ENCODE measurements at regions not wholly inside any gene's neighbourhood (a gene's known extent, or its start where the extent isn't known, plus 50 kb on each side); places are given as distances from the start of the nearest gene placed in this dataset.

DNA sequence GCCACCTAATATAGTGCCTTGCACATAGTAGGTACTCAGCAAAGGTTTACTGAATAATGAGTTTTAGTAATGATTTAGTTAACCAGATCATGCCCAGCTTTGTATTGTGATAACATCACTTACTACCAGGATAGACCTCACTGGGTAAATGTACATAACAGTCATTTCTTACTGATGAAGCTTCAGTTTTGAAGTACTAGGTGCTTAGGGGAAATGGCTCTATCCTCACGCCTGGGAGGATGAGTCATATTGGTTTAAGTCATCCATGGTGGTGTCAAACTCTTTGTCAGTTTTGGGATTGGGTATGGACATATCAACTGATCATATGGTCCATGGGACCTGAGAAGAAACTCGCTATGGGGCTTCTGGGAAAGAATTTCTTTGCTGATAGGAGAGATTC is 90.6 kb upstream of the USP24 start:
- H3K27ac ChIP-seq (replicated peaks) = no peak overlapping the region
- DNase-seq (ENCODE audit: low read depth in 1 of 2, low spot score in 1 of 2) = no peak

GRCh38 chr1:55304229-55304740 is 89.1 kb upstream of the USP24 start:
- no peak for DNase-seq (ENCODE audit: low read depth in 1 of 2, low spot score in 1 of 2)
- no peak overlapping the region for H3K4me3 ChIP-seq (replicated peaks; ENCODE audit: insufficient read depth, low read length)
- H3K27me3 ChIP-seq (ENCODE audit: insufficient read depth, poor library complexity, severe bottlenecking) = no peaks in the 10 kb centered on the region
- TF ChIP-seq, protein P1, sequence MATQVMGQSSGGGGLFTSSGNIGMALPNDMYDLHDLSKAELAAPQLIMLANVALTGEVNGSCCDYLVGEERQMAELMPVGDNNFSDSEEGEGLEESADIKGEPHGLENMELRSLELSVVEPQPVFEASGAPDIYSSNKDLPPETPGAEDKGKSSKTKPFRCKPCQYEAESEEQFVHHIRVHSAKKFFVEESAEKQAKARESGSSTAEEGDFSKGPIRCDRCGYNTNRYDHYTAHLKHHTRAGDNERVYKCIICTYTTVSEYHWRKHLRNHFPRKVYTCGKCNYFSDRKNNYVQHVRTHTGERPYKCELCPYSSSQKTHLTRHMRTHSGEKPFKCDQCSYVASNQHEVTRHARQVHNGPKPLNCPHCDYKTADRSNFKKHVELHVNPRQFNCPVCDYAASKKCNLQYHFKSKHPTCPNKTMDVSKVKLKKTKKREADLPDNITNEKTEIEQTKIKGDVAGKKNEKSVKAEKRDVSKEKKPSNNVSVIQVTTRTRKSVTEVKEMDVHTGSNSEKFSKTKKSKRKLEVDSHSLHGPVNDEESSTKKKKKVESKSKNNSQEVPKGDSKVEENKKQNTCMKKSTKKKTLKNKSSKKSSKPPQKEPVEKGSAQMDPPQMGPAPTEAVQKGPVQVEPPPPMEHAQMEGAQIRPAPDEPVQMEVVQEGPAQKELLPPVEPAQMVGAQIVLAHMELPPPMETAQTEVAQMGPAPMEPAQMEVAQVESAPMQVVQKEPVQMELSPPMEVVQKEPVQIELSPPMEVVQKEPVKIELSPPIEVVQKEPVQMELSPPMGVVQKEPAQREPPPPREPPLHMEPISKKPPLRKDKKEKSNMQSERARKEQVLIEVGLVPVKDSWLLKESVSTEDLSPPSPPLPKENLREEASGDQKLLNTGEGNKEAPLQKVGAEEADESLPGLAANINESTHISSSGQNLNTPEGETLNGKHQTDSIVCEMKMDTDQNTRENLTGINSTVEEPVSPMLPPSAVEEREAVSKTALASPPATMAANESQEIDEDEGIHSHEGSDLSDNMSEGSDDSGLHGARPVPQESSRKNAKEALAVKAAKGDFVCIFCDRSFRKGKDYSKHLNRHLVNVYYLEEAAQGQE (IDR thresholded peaks at IDR 0.05; ENCODE audit: insufficient replicate concordance, low read depth) = no peak
- TF ChIP-seq SPI1 (IDR thresholded peaks at IDR 0.05; ENCODE audit: borderline replicate concordance, low read depth) (no peak), POLR2AphosphoS5 (IDR thresholded peaks at IDR 0.05; ENCODE audit: low read depth) (no peak), GABPA (IDR thresholded peaks at IDR 0.05; ENCODE audit: low read depth) (no peak)
- TF ChIP-seq, protein P2, sequence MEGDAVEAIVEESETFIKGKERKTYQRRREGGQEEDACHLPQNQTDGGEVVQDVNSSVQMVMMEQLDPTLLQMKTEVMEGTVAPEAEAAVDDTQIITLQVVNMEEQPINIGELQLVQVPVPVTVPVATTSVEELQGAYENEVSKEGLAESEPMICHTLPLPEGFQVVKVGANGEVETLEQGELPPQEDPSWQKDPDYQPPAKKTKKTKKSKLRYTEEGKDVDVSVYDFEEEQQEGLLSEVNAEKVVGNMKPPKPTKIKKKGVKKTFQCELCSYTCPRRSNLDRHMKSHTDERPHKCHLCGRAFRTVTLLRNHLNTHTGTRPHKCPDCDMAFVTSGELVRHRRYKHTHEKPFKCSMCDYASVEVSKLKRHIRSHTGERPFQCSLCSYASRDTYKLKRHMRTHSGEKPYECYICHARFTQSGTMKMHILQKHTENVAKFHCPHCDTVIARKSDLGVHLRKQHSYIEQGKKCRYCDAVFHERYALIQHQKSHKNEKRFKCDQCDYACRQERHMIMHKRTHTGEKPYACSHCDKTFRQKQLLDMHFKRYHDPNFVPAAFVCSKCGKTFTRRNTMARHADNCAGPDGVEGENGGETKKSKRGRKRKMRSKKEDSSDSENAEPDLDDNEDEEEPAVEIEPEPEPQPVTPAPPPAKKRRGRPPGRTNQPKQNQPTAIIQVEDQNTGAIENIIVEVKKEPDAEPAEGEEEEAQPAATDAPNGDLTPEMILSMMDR (IDR thresholded peaks at IDR 0.05; ENCODE audit: insufficient read depth, low read length) = no peak
- H3K27ac ChIP-seq (replicated peaks) = no peak overlapping the region

More for the DNA sequence above, 90.6 kb upstream of the USP24 start:
- no peaks in the 10 kb centered on the region for H3K27me3 ChIP-seq (ENCODE audit: insufficient read depth, poor library complexity, severe bottlenecking)
- H3K4me3 ChIP-seq (replicated peaks; ENCODE audit: insufficient read depth, low read length) = no peak overlapping the region
- TF ChIP-seq SPI1 (IDR thresholded peaks at IDR 0.05; ENCODE audit: borderline replicate concordance, low read depth) = no peak
- no peak for TF ChIP-seq POLR2AphosphoS5 (IDR thresholded peaks at IDR 0.05; ENCODE audit: low read depth)
- TF ChIP-seq, protein P2 (IDR thresholded peaks at IDR 0.05; ENCODE audit: insufficient read depth, low read length) = no peak
- TF ChIP-seq, protein P1 (IDR thresholded peaks at IDR 0.05; ENCODE audit: insufficient replicate concordance, low read depth) = no peak
- no peak for TF ChIP-seq GABPA (IDR thresholded peaks at IDR 0.05; ENCODE audit: low read depth)

GRCh38 chr1:55302972-55303371 is 87.8 kb upstream of the USP24 start:
- H3K27ac ChIP-seq (replicated peaks) = no peak overlapping the region
- H3K4me3 ChIP-seq (replicated peaks; ENCODE audit: insufficient read depth, low read length) = no peak overlapping the region
- no peak for DNase-seq (ENCODE audit: low read depth in 1 of 2, low spot score in 1 of 2)
- H3K27me3 ChIP-seq (ENCODE audit: insufficient read depth, poor library complexity, severe bottlenecking) = no peaks in the 10 kb centered on the region
- TF ChIP-seq GABPA (IDR thresholded peaks at IDR 0.05; ENCODE audit: low read depth) (no peak), POLR2AphosphoS5 (IDR thresholded peaks at IDR 0.05; ENCODE audit: low read depth) (no peak)
- TF ChIP-seq, protein P2 (IDR thresholded peaks at IDR 0.05; ENCODE audit: insufficient read depth, low read length) = no peak

DNA sequence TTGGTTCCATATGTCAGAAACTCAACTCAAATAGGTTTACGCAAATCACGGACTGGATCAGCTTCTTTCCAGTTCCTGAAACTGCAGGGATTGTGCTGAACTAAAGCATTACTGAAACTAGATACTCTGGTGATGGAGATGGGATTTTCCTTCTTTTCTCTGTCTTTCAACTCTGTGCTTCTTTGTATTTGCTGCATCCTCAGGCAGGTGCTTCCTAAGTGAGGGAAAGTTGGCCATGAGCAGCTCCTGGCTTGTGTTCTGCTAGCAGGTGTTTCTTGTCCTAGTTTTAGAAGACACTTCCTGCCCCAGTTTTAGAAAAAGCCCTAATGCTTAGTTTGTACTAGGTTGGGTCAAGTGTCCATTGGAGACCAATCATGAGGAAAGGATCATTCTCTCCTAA is 86.7 kb upstream of the USP24 start:
- H3K4me3 ChIP-seq (replicated peaks; ENCODE audit: insufficient read depth, low read length) = no peak overlapping the region
- TF ChIP-seq, protein P1 (IDR thresholded peaks at IDR 0.05; ENCODE audit: insufficient replicate concordance, low read depth) = no peak
- TF ChIP-seq GABPA (IDR thresholded peaks at IDR 0.05; ENCODE audit: low read depth) = no peak
- TF ChIP-seq SPI1 (IDR thresholded peaks at IDR 0.05; ENCODE audit: borderline replicate concordance, low read depth) = no peak
- TF ChIP-seq, protein P2 (IDR thresholded peaks at IDR 0.05; ENCODE audit: insufficient read depth, low read length) = no peak
- TF ChIP-seq POLR2AphosphoS5 (IDR thresholded peaks at IDR 0.05; ENCODE audit: low read depth) = no peak
- H3K27me3 ChIP-seq (ENCODE audit: insufficient read depth, poor library complexity, severe bottlenecking) = no peaks in the 10 kb centered on the region
- H3K27ac ChIP-seq (replicated peaks) = no peak overlapping the region
- no peak for DNase-seq (ENCODE audit: low read depth in 1 of 2, low spot score in 1 of 2)
